ENCODE measurements at regions not wholly inside any gene's neighbourhood (a gene's known extent, or its start where the extent isn't known, plus 50 kb on each side); places are given as distances from the start of the nearest gene placed in this dataset.
"Not testable (repeated sequence)": the region's sequence is repeated elsewhere in the genome, so short reads cannot be mapped to it uniquely, and the experiment has no call there.

DNA sequence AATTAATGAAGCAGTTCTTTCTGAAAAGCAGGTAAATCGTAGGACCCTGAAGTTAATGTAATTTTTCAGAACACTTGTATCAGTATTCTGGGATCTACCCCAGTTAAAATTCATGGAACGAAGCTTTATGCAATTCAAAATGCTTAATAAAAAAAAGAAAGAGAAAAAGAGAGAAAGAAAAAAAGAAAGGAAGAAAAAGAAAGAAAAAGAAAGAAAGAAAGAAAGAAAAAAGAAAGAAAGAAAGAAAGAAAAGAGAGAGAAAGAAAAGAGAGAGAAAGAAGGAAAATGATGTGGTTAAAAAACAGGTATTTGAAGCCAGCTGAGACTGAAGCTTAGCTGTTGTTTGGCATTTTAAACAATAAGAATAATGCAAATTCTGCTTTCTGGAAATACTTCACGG is 427.4 kb upstream of the AKR1E2 start:
- no peak for DNase-seq
- H3K27ac ChIP-seq = no peak overlapping the region

DNA sequence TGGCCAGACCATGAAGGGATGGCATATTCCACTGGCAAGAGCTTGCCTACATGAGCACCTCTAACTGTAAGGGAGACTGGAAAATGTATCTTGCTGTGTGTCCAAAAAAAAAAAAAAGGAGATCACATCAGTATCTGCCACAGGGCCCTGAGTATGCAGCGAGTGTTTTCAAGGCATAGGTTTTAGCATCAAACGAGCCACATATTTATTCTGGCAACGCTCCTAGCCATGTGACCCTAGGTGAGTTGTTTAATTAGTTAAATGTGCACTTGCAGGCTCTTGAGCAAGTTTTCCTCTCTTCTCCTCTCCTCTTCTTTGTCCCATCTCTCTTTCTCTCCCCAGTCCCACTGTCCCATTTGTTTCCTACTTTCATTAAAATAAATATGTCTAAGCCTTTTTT is 428.7 kb upstream of the AKR1E2 start:
- DNase-seq = no peak
- H3K9me3 ChIP-seq = no peaks in the 10 kb centered on the region
- intact Hi-C loops (cut with DNase I) = no loop called here
- no peak overlapping the region for H3K4me3 ChIP-seq
- H3K27me3 ChIP-seq = no peaks in the 10 kb centered on the region
- TF ChIP-seq, protein P1, sequence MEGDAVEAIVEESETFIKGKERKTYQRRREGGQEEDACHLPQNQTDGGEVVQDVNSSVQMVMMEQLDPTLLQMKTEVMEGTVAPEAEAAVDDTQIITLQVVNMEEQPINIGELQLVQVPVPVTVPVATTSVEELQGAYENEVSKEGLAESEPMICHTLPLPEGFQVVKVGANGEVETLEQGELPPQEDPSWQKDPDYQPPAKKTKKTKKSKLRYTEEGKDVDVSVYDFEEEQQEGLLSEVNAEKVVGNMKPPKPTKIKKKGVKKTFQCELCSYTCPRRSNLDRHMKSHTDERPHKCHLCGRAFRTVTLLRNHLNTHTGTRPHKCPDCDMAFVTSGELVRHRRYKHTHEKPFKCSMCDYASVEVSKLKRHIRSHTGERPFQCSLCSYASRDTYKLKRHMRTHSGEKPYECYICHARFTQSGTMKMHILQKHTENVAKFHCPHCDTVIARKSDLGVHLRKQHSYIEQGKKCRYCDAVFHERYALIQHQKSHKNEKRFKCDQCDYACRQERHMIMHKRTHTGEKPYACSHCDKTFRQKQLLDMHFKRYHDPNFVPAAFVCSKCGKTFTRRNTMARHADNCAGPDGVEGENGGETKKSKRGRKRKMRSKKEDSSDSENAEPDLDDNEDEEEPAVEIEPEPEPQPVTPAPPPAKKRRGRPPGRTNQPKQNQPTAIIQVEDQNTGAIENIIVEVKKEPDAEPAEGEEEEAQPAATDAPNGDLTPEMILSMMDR (IDR thresholded peaks at IDR 0.05) = no peak
- peaks cover 0 to 5% (median 0%) of the 10 kb centered on the region in 4 donors for H3K4me1 ChIP-seq
- 16 to 83% methylated on average over 3 of the region's 3 CpGs for WGBS, 2 donors
- H3K36me3 ChIP-seq = no peaks in the 10 kb centered on the region
- no peak overlapping the region for H3K27ac ChIP-seq

More for the DNA sequence above, 427.4 kb upstream of the AKR1E2 start:
- WGBS, 2 donors = 92 to 96% methylated on average over 3 of the region's 3 CpGs
- Histone ChIP-seq H3K9me3 (no peaks in the 10 kb centered on the region), H3K27me3 (no peaks in the 10 kb centered on the region), H3K4me3 (no peak overlapping the region), H3K36me3 (no peaks in the 10 kb centered on the region), H3K4me1 (peaks cover 0 to 5% (median 0%) of the 10 kb centered on the region in 4 donors)
- no peak for TF ChIP-seq POLR2A (IDR thresholded peaks at IDR 0.05)
- TF ChIP-seq POLR2AphosphoS5 (IDR thresholded peaks at IDR 0.05) = no peak
- no peak for TF ChIP-seq EP300 (IDR thresholded peaks at IDR 0.05)
- TF ChIP-seq, protein P1 (IDR thresholded peaks at IDR 0.05) = no peak
- intact Hi-C loops (cut with DNase I) = no loop called here

DNA sequence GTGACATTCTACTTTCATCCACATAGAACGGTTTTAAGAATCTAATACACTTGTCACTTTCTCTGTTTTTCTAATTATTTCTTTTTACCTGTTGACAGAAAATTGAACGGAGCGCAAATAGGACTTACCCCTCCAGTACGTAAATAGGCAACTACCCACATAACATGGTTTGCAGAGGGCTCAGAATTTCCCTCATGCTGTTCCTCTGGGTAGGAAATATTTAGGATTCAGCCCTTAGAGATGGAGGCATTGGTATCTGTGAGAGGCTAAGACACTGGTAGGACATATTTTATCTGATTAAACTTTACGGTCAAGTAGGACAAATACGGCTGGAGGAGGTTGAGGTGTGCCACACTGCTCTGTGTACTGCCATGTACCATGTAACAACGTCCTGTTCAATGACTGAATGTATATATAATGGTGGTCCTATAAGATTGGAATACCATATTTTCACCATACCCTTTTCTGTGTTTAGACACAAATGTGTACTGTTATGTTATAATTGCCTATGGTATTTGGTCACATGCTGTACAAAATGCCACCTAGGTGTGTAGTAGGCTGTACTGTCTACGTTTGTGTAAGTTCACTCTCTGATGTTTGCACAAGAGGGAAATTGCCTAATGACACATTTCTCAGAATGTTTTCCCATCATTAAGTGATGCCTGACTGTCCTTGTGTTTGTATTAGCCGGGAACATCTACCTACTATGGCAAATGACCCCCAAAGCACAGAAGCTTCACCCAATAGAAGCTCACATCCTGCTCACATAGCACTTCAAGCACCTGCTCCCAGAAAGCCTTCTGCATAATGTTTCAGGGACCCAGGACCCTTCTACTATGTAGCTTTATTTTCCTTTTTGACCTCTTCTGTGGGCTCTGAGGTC is 429.4 kb upstream of the AKR1E2 start:
- no peak for TF ChIP-seq EP300 (IDR thresholded peaks at IDR 0.05)
- TF ChIP-seq POLR2A (IDR thresholded peaks at IDR 0.05) = no peak
- no peak for TF ChIP-seq POLR2AphosphoS5 (IDR thresholded peaks at IDR 0.05)
- TF ChIP-seq, protein P1 (IDR thresholded peaks at IDR 0.05) = no peak
- Histone ChIP-seq H3K27me3 (no peaks in the 10 kb centered on the region), H3K36me3 (no peaks in the 10 kb centered on the region), H3K4me3 (no peak overlapping the region), H3K27ac (no peak overlapping the region), H3K4me1 (peaks cover 0 to 5% (median 0%) of the 10 kb centered on the region in 4 donors), H3K9me3 (no peaks in the 10 kb centered on the region)
- intact Hi-C loops (cut with DNase I) = no loop called here
- no peak for DNase-seq
- WGBS, 2 donors = 83 to 90% methylated on average over 9 of the region's 9 CpGs

DNA sequence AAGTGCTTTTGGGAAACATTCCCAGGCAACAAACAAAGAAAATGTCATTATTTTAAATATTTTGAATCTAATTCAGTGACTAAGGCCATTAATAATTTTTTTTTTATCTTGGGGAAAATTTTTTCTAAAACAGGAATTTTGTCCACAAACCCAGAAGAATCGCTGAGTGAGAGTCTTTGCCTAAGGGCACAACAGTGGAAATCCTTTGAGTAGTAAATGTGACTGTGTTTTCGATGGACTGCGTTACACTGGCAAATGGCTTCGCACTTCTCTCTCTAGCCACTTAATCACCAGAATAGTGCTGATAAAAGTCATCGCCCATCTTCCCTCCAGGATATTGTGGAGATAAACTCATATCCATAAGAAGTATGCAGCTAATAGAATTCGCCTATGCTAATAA is 430.3 kb upstream of the AKR1E2 start:
- Histone ChIP-seq H3K9me3 (no peaks in the 10 kb centered on the region), H3K4me3 (no peak overlapping the region), H3K27ac (no peak overlapping the region), H3K36me3 (no peaks in the 10 kb centered on the region), H3K4me1 (peaks cover 0 to 5% (median 0%) of the 10 kb centered on the region in 4 donors), H3K27me3 (no peaks in the 10 kb centered on the region)
- intact Hi-C loops (cut with DNase I) = no loop called here
- TF ChIP-seq POLR2AphosphoS5 (IDR thresholded peaks at IDR 0.05) = no peak
- TF ChIP-seq, protein P1 (IDR thresholded peaks at IDR 0.05) = no peak
- TF ChIP-seq EP300 (IDR thresholded peaks at IDR 0.05) = no peak
- no peak for TF ChIP-seq POLR2A (IDR thresholded peaks at IDR 0.05)
- DNase-seq = no peak
- 91 to 96% methylated on average over 6 of the region's 6 CpGs for WGBS, 2 donors

DNA sequence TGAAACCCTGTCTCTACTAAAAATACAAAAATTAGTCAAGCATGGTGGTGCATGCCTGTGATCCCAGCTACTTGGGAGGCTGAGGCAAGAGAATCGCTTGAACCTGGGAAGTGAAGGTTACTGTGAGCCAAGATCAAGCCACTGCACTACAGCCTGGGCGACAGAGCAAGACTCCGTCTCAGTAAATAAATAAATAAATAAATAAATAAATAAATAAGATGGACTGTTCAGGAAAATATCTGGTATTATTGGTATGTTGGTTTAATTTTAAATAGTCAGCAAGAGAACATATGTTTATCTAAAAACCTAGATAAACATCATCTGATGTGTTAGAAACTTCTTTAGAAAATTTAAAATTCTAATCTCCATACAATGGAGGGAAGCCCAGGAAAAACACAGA is 431.6 kb upstream of the AKR1E2 start:
- DNase-seq; H3K27me3 ChIP-seq; H3K4me3 ChIP-seq; H3K27ac ChIP-seq; H3K9me3 ChIP-seq; intact Hi-C loops (cut with DNase I); H3K36me3 ChIP-seq; H3K4me1 ChIP-seq: not testable (repeated sequence)
- 96 to 98% methylated on average over 3 of the region's 3 CpGs for WGBS, 2 donors

Measured in sigmoid colon (tissue), 6 donors.